GM12872 (cell line): ENCODE measurements at regions not wholly inside any gene's neighbourhood (a gene's known extent, or its start where the extent isn't known, plus 50 kb on each side); places are given as distances from the start of the nearest gene placed in this dataset.

Source experiments
- CTCF ChIP-seq: IDR thresholded peaks from 3 replicates; pipeline ENCODE4 v1.5.1; 2011; ENCODE audit warnings: low read depth, mild to moderate bottlenecking, low read length, moderate library complexity; ENCODE audit not compliant: insufficient read depth

GRCh38 chr2:111709321-111709720 is 174.7 kb downstream of the ANAPC1 start:
- TF ChIP-seq CTCF, result no peak

- no peak for TF ChIP-seq CTCF
These were observed 173.9 kb downstream of the ANAPC1 start for GRCh38 chr2:111710085-111710484.

DNA sequence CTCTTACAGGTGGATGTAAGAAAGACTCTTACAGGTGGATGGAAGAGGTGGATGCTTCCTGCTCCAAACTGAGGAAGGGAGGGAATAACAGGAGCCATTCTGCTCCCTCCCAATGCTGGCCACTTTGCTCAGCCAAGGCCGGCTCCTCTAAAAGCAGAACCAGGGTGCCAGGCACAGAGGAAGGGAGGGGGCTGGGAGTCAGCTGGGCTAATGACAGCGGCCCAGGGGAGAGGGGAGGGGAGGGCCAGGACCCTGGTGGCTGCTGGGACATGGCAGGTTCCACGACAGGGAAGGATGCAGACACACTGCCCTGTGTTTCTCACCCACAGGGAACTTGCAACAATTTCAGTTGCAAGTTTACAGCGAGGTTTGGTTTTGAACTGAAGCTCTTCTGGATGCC is 173.4 kb downstream of the ANAPC1 start:
- no peak for TF ChIP-seq CTCF

- no peak for TF ChIP-seq CTCF
These were observed 172.7 kb downstream of the ANAPC1 start for GRCh38 chr2:111711270-111711669.

DNA sequence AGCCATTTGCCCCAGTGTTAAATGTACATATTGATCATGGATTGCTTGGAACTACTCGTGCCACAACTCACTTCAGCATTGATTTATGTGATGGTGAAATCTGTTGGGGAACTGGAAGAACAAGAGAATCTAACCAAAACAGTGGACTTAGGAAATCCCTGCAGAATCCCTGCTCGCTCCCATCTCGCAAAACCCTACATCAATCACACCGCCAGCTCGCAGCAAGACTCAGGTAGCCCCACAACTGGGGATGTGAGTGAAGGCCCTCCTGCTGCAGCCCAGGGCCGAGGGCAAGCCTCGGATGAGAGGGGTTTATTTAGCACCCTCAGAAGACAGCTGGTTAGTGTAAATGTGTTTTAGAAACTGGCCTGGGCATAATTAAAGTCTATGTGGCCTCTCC is 171.6 kb downstream of the ANAPC1 start:
- TF ChIP-seq CTCF, result no peak

DNA sequence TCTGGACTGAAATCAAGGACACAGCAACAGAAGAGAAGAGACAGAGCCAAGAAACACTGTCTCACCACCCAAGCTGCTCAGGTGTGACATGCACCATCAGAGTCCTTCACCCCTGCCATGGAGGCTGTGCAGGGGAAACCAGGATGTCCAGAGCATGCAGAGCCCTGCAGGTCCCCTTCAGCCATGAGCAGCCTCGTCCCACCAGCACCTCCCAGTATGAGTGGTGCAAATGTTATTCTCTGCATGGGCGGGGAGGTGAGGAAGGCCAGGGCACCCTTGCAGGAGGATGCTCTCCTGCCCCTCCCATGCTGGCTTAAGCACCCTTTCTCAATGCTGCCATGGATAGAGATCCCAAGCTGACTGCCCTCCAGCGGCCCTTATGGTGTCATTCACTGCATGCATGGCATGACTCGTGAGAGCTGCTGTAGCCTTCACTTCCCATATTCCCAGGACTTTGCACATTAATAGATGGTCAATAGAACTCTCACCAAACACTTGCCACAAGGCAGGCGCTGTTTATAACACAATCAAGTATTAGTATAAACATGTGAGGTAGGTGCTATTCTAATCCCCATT is 171.0 kb downstream of the ANAPC1 start:
- TF ChIP-seq CTCF, result no peak

- no peak for TF ChIP-seq CTCF
These were observed 167.7 kb downstream of the ANAPC1 start for GRCh38 chr2:111715987-111716904.
